Vagina (tissue), 2 donors: ENCODE measurements at regions not wholly inside any gene's neighbourhood (a gene's known extent, or its start where the extent isn't known, plus 50 kb on each side); places are given as distances from the start of the nearest gene placed in this dataset.

ENCODE experiments used
- POLR2A ChIP-seq, 2 donors: fragments of 450-650 bp; IDR thresholded peaks; one replicate each; pipeline ENCODE4 v1.6.1; 2017; ENCODE audit warnings: antibody characterized with exemption in 2 of 2, mild to moderate bottlenecking in 2 of 2, moderate library complexity in 2 of 2
- TF ChIP-seq, protein P1 (sequence below), 3 experiments: fragments of 450-650 bp in 2 of 3; fragments of 200-600 bp in 1 of 3; sonication (generic) in 1 of 3; IDR thresholded peaks; one replicate each; pipeline ENCODE4 v1.5.1; 2017 to 2019; ENCODE audit warnings: antibody characterized with exemption in 3 of 3, mild to moderate bottlenecking in 2 of 3, moderate library complexity in 2 of 3

DNA sequence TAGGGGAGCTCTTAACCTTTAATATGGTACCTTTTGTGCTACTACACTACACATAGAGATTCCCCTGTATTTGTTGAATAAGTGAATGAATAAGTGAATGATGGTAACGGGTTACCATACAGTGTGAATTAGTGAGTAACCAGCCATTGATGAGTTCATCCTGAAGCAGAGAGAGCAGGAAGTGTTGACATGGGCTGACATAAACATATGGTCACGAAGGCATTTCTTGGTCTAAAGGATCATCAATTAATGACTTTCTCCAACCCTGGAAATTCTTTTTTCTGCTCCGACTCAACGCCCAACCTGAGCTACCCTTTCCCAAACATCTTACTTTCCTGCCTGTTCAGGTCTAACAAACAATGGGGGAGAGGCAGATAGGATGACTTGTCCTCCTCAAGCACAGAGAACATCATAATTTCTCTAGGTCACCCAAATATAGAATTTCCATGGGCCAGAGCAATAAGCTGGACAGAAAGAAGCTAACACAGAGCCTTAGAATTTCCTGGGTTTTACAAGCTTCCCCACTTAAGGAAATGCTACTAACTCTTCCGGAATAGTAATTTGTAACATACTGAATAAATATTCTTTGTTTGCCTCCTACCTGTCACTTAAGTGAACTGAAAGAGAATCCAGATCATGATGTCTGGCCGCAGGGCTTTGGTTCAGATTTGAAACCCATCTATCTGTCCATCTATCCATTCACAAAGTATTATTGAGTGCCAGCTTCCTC lies 114.7 kb upstream of the NGF start:
- TF ChIP-seq, protein P1, sequence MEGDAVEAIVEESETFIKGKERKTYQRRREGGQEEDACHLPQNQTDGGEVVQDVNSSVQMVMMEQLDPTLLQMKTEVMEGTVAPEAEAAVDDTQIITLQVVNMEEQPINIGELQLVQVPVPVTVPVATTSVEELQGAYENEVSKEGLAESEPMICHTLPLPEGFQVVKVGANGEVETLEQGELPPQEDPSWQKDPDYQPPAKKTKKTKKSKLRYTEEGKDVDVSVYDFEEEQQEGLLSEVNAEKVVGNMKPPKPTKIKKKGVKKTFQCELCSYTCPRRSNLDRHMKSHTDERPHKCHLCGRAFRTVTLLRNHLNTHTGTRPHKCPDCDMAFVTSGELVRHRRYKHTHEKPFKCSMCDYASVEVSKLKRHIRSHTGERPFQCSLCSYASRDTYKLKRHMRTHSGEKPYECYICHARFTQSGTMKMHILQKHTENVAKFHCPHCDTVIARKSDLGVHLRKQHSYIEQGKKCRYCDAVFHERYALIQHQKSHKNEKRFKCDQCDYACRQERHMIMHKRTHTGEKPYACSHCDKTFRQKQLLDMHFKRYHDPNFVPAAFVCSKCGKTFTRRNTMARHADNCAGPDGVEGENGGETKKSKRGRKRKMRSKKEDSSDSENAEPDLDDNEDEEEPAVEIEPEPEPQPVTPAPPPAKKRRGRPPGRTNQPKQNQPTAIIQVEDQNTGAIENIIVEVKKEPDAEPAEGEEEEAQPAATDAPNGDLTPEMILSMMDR (IDR thresholded peaks at IDR 0.05), result no peak
- no peak for TF ChIP-seq POLR2A (IDR thresholded peaks at IDR 0.05)
